ENCODE measurements at regions not wholly inside any gene's neighbourhood (a gene's known extent, or its start where the extent isn't known, plus 50 kb on each side); places are given as distances from the start of the nearest gene placed in this dataset.

DNA sequence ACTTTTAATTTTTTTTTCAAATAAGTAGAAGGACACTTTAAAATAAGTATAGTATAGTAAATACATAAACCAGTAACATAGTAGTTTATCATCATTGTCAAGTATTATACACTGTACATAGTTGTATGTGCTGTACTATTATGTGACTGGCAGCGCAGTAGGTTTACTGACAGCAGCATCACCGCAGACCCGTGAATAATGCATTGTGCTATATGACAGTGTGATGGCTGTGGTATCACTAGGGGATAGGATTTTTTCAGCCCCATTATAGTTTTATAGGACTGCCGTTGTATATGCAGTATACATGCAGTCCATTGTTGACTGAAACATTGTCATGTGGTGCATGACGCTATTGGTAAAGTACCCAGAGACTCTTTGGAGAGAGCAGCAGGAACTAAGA lies 306.5 kb downstream of the SQOR start:
- H3K9me2 ChIP-seq (ENCODE audit: low read depth, low read length) = no peaks in the 10 kb centered on the region
- no peak overlapping the region for H3K4me3 ChIP-seq (ENCODE audit: low read depth, low read length, poor library complexity, severe bottlenecking)
- H4K20me1 ChIP-seq (ENCODE audit: insufficient read depth, low read length) = no peaks in the 10 kb centered on the region
- no peaks in the 10 kb centered on the region for H3K36me3 ChIP-seq (ENCODE audit: insufficient read depth, low read length)
- H3K27ac ChIP-seq (ENCODE audit: low read depth, low read length, poor library complexity, severe bottlenecking) = no peak overlapping the region
- no peak overlapping the region for H3K4me2 ChIP-seq (ENCODE audit: low read length)
- TF ChIP-seq EZH2 (IDR thresholded peaks at IDR 0.05; ENCODE audit: borderline replicate concordance, low read length) = no peak
- TF ChIP-seq, protein P1, sequence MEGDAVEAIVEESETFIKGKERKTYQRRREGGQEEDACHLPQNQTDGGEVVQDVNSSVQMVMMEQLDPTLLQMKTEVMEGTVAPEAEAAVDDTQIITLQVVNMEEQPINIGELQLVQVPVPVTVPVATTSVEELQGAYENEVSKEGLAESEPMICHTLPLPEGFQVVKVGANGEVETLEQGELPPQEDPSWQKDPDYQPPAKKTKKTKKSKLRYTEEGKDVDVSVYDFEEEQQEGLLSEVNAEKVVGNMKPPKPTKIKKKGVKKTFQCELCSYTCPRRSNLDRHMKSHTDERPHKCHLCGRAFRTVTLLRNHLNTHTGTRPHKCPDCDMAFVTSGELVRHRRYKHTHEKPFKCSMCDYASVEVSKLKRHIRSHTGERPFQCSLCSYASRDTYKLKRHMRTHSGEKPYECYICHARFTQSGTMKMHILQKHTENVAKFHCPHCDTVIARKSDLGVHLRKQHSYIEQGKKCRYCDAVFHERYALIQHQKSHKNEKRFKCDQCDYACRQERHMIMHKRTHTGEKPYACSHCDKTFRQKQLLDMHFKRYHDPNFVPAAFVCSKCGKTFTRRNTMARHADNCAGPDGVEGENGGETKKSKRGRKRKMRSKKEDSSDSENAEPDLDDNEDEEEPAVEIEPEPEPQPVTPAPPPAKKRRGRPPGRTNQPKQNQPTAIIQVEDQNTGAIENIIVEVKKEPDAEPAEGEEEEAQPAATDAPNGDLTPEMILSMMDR (IDR thresholded peaks at IDR 0.05; ENCODE audit: low read length) = no peak
- no peaks in the 10 kb centered on the region for H3K27me3 ChIP-seq (ENCODE audit: insufficient read depth, low read length)
- no peak overlapping the region for H2AFZ ChIP-seq (ENCODE audit: low read length)
- H3K79me2 ChIP-seq (ENCODE audit: insufficient read depth, low read length) = no peaks in the 10 kb centered on the region
- H3K9ac ChIP-seq (ENCODE audit: low read length) = no peak overlapping the region
- no peaks in the 10 kb centered on the region for H3K4me1 ChIP-seq (ENCODE audit: insufficient read depth, low read length, severe bottlenecking)
- no peaks in the 10 kb centered on the region for H3F3A ChIP-seq (ENCODE audit: insufficient read depth, low read length)
- no peaks in the 10 kb centered on the region for H3K9me3 ChIP-seq (ENCODE audit: low read length)

DNA sequence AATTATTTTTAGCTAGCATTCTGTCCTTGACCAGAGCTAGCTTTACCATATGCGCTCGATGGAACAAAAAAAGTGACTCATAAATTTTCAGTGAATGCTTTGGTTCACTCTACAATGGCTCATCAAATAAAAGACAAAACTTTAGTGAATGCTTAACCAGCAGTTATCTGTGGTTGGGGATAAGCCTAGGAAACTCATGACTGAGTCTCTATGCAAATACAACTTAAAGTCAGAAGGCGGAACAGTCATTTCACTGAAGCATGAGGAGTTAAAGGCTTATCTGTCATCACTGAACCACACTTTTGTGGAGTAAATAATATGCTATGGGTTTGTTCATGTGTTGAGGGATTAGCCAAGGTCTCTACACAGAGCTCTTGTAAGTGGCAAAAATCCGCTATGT lies 308.4 kb downstream of the SQOR start:
- no peaks in the 10 kb centered on the region for H3K79me2 ChIP-seq (ENCODE audit: insufficient read depth, low read length)

DNA sequence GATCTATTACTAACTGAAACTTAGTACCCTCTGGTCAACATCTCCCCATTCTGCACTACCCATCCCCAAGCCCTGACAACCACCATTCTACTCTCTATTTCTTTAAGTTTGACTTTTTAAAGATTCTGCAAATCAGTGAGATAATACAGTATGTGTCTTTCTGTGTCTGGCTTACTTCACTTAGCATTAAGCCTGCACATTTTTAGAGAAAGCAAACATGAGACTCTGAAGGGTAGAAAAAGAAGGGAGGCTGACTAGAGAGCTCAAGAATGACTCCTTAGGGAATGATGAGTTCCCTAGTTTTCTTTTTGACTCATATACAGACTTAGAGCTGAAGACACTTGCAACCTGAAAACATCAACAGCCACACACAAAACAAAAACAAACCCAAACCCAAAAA lies 311.3 kb downstream of the SQOR start:
- Histone ChIP-seq H4K20me1 (ENCODE audit: insufficient read depth, low read length) (no peaks in the 10 kb centered on the region), H3K4me1 (ENCODE audit: insufficient read depth, low read length, severe bottlenecking) (no peaks in the 10 kb centered on the region), H3F3A (ENCODE audit: insufficient read depth, low read length) (no peaks in the 10 kb centered on the region), H3K4me2 (ENCODE audit: low read length) (no peak overlapping the region), H3K27me3 (ENCODE audit: insufficient read depth, low read length) (no peaks in the 10 kb centered on the region), H3K79me2 (ENCODE audit: insufficient read depth, low read length) (no peaks in the 10 kb centered on the region), H3K9ac (ENCODE audit: low read length) (no peak overlapping the region), H3K4me3 (ENCODE audit: low read depth, low read length, poor library complexity, severe bottlenecking) (no peak overlapping the region), H3K9me2 (ENCODE audit: low read depth, low read length) (no peaks in the 10 kb centered on the region), H2AFZ (ENCODE audit: low read length) (no peak overlapping the region), H3K9me3 (ENCODE audit: low read length) (no peaks in the 10 kb centered on the region), H3K36me3 (ENCODE audit: insufficient read depth, low read length) (no peaks in the 10 kb centered on the region), H3K27ac (ENCODE audit: low read depth, low read length, poor library complexity, severe bottlenecking) (no peak overlapping the region)
- TF ChIP-seq, protein P1 (IDR thresholded peaks at IDR 0.05; ENCODE audit: low read length) = no peak
- no peak for TF ChIP-seq EZH2 (IDR thresholded peaks at IDR 0.05; ENCODE audit: borderline replicate concordance, low read length)

More for the DNA sequence above, 308.4 kb downstream of the SQOR start:
- no peak overlapping the region for H3K4me2 ChIP-seq (ENCODE audit: low read length)
- no peaks in the 10 kb centered on the region for H4K20me1 ChIP-seq (ENCODE audit: insufficient read depth, low read length)
- H3K4me3 ChIP-seq (ENCODE audit: low read depth, low read length, poor library complexity, severe bottlenecking) = no peak overlapping the region
- TF ChIP-seq, protein P1 (IDR thresholded peaks at IDR 0.05; ENCODE audit: low read length) = no peak
- no peak for TF ChIP-seq EZH2 (IDR thresholded peaks at IDR 0.05; ENCODE audit: borderline replicate concordance, low read length)
- H2AFZ ChIP-seq (ENCODE audit: low read length) = no peak overlapping the region
- H3K4me1 ChIP-seq (ENCODE audit: insufficient read depth, low read length, severe bottlenecking) = no peaks in the 10 kb centered on the region
- H3K27me3 ChIP-seq (ENCODE audit: insufficient read depth, low read length) = no peaks in the 10 kb centered on the region
- no peaks in the 10 kb centered on the region for H3K9me3 ChIP-seq (ENCODE audit: low read length)
- no peaks in the 10 kb centered on the region for H3F3A ChIP-seq (ENCODE audit: insufficient read depth, low read length)
- no peak overlapping the region for H3K27ac ChIP-seq (ENCODE audit: low read depth, low read length, poor library complexity, severe bottlenecking)
- no peaks in the 10 kb centered on the region for H3K9me2 ChIP-seq (ENCODE audit: low read depth, low read length)
- H3K36me3 ChIP-seq (ENCODE audit: insufficient read depth, low read length) = no peaks in the 10 kb centered on the region
- no peak overlapping the region for H3K9ac ChIP-seq (ENCODE audit: low read length)
